Motor neuron (in vitro differentiated cells): ENCODE measurements at regions not wholly inside any gene's neighbourhood (a gene's known extent, or its start where the extent isn't known, plus 50 kb on each side); places are given as distances from the start of the nearest gene placed in this dataset.
"Not testable (repeated sequence)": the region's sequence is repeated elsewhere in the genome, so short reads cannot be mapped to it uniquely, and the experiment has no call there.

Experiments used
- ATAC-seq, 8 experiments: fragments of 200-7000 bp; cut with Tn5 transposase; replicated peaks in 6 of 8; 2 replicates each; pipeline ENCODE4 v1.8.0; 2021; ENCODE audit warnings: mild to moderate bottlenecking in 8 of 8, moderate library complexity in 8 of 8
- H3K27ac ChIP-seq, 2 donors: fragments of 250-450 bp; sonication (Bioruptor Pico); 2 replicates each; pipeline ENCODE4 v1.9.0; 2021; ENCODE audit warnings: antibody characterized with exemption in 2 of 2, mild to moderate bottlenecking in 2 of 2, moderate library complexity in 1 of 2
- H3K4me1 ChIP-seq, 2 donors: fragments of 250-450 bp; sonication (Bioruptor Pico); replicated peaks in 1 of 2; 2 replicates each; pipeline ENCODE4 v1.6.1; 2021; ENCODE audit warnings: antibody characterized with exemption in 2 of 2, mild to moderate bottlenecking in 2 of 2, moderate library complexity in 1 of 2
- H3K4me3 ChIP-seq, 5 donors: fragments of 250-450 bp; sonication (Bioruptor Pico); 2 replicates each; pipeline ENCODE4 v1.9.0; 2021; ENCODE audit warnings: antibody characterized with exemption in 5 of 5, mild to moderate bottlenecking in 5 of 5, moderate library complexity in 4 of 5
- WGBS, 10 experiments: fragments of 450-650 bp; shearing (Covaris generic); methylation state at CpG; one replicate each; pipeline ENCODE4 v1.0.0; 2022; 5-methylcytosine and 5-hydroxymethylcytosine counted together
- in situ Hi-C, 9 experiments: fragments of 400-800 bp; cut with MboI; loops; one replicate each; pipeline ENCODE4 v1.15.0; 2021; ENCODE audit warnings: low sequenced_read_pairs in 9 of 9, low pct_unique_long_range_greater_than_20kb in 2 of 9; ENCODE audit not compliant: unreplicated experiment in 9 of 9

GRCh38 chr5:62208218-62208852, 97.7 kb upstream of the KIF2A start:
- WGBS, 10 experiments, result 5 to 73% (median 41%) methylated on average over 3 to 10 of the region's 10 CpGs
- Histone ChIP-seq H3K4me3 (no peak overlapping the region), H3K4me1 (no peaks in the 10 kb centered on the region), H3K27ac (no peak overlapping the region)
- in situ Hi-C loops, result loop anchor here in 2 of 9 experiments (25.0 kb wide), 1 partner anchor 154 kb away; no protein-coding TSS in a partner anchor
- peak in 1 of 8 experiments; percentile 45 for ATAC-seq

GRCh38 chr5:62211405-62211804, 94.6 kb upstream of the KIF2A start:
- in situ Hi-C loops, result loop anchor here in 2 of 9 experiments (25.0 kb wide), 1 partner anchor 151 kb away; no protein-coding TSS in a partner anchor
- H3K4me3 ChIP-seq, result no peak overlapping the region
- 0 to 80% (median 71%) methylated on average over 1 of the region's 2 CpGs; no CpG with 5 or more reads in 5 of the 10 experiments for WGBS, 10 experiments
- H3K4me1 ChIP-seq, result no peaks in the 10 kb centered on the region
- no peak for ATAC-seq
- H3K27ac ChIP-seq, result no peak overlapping the region

GRCh38 chr5:62212648-62213047, 93.4 kb upstream of the KIF2A start:
- no peak for ATAC-seq
- in situ Hi-C loops, result loop anchor here in 2 of 9 experiments (25.0 kb wide), 1 partner anchor 150 kb away; no protein-coding TSS in a partner anchor

GRCh38 chr5:62214701-62215100, 91.3 kb upstream of the KIF2A start:
- Histone ChIP-seq H3K27ac (no peak overlapping the region), H3K4me1 (no peaks in the 10 kb centered on the region), H3K4me3 (no peak overlapping the region)
- 0 to 100% (median 88%) methylated on average over 2 of the region's 2 CpGs; no CpG with 5 or more reads in 4 of the 10 experiments for WGBS, 10 experiments
- ATAC-seq, result peak in 2 of 8 experiments; percentile 21 to 24
- in situ Hi-C loops, result loop anchor here in 2 of 9 experiments (25.0 kb wide), 1 partner anchor 148 kb away; no protein-coding TSS in a partner anchor

More at GRCh38 chr5:62212648-62213047, 93.4 kb upstream of the KIF2A start:
- WGBS, 10 experiments, result 20 to 100% (median 91%) methylated on average over 2 to 3 of the region's 3 CpGs; no CpG with 5 or more reads in 2 of the 10 experiments
- no peak overlapping the region for H3K4me3 ChIP-seq
- no peak overlapping the region for H3K27ac ChIP-seq
- H3K4me1 ChIP-seq, result no peaks in the 10 kb centered on the region

GRCh38 chr5:62216603-62217002, 89.4 kb upstream of the KIF2A start:
- 0% methylated on average over 1 to 2 of the region's 5 CpGs; no CpG with 5 or more reads in 7 of the 10 experiments for WGBS, 10 experiments
- H3K27ac ChIP-seq, H3K4me1 ChIP-seq, ATAC-seq, H3K4me3 ChIP-seq: not testable (repeated sequence)
- in situ Hi-C loops, result loop anchor here in 2 of 9 experiments (25.0 kb wide), 1 partner anchor 146 kb away; no protein-coding TSS in a partner anchor

GRCh38 chr5:62217095-62217494, 88.9 kb upstream of the KIF2A start:
- ATAC-seq, H3K4me3 ChIP-seq, H3K4me1 ChIP-seq, H3K27ac ChIP-seq: not testable (repeated sequence)
- in situ Hi-C loops, result loop anchor here in 2 of 9 experiments (25.0 kb wide), 1 partner anchor 145 kb away; no protein-coding TSS in a partner anchor
- 20 to 40% methylated on average over 1 of the region's 1 CpG; no CpG with 5 or more reads in 8 of the 10 experiments for WGBS, 10 experiments

- ATAC-seq, H3K27ac ChIP-seq, H3K4me3 ChIP-seq, H3K4me1 ChIP-seq: not testable (repeated sequence)
- 67% methylated on average over 1 of the region's 3 CpGs; no CpG with 5 or more reads in 9 of the 10 experiments for WGBS, 10 experiments
- in situ Hi-C loops, result loop anchor here in 2 of 9 experiments (25.0 kb wide), 1 partner anchor 143 kb away; no protein-coding TSS in a partner anchor
Measured at GRCh38 chr5:62218860-62219259, 87.1 kb upstream of the KIF2A start.

- not testable (repeated sequence) for H3K4me1 ChIP-seq, H3K27ac ChIP-seq, H3K4me3 ChIP-seq, ATAC-seq
- 8 to 100% (median 67%) methylated on average over 1 to 4 of the region's 5 CpGs; no CpG with 5 or more reads in 3 of the 10 experiments for WGBS, 10 experiments
- in situ Hi-C loops, result loop anchor here in 2 of 9 experiments (25.0 kb wide), 1 partner anchor 140 kb away; no protein-coding TSS in a partner anchor
Measured at GRCh38 chr5:62221881-62222280, 84.1 kb upstream of the KIF2A start.

- in situ Hi-C loops, result loop anchor here in 2 of 9 experiments (25.0 kb wide), 1 partner anchor 140 kb away; no protein-coding TSS in a partner anchor
- not testable (repeated sequence) for H3K4me3 ChIP-seq, H3K4me1 ChIP-seq, ATAC-seq, H3K27ac ChIP-seq
- WGBS, 10 experiments, result 17 to 100% methylated on average over 1 of the region's 2 CpGs; no CpG with 5 or more reads in 8 of the 10 experiments
Measured at GRCh38 chr5:62222305-62222704, 83.7 kb upstream of the KIF2A start.

- in situ Hi-C loops, result loop anchor here in 2 of 9 experiments (25.0 kb wide), 1 partner anchor 139 kb away; no protein-coding TSS in a partner anchor
- WGBS, 10 experiments, result 0% methylated on average over 2 of the region's 9 CpGs; no CpG with 5 or more reads in 8 of the 10 experiments
- H3K4me3 ChIP-seq, result not testable (repeated sequence)
Measured at GRCh38 chr5:62223312-62223670, 82.7 kb upstream of the KIF2A start.

GRCh38 chr5:62224987-62225601, 80.9 kb upstream of the KIF2A start:
- in situ Hi-C loops, result loop anchor here in 3 of 9 experiments (25.0 kb wide), 2 partner anchors 112 to 137 kb away; no protein-coding TSS in a partner anchor

More at GRCh38 chr5:62223312-62223670, 82.7 kb upstream of the KIF2A start:
- peak; percentile 95 to 100 (median 100) for ATAC-seq
- not testable (repeated sequence) for H3K27ac ChIP-seq, H3K4me1 ChIP-seq

GRCh38 chr5:62230876-62231388, 75.1 kb upstream of the KIF2A start:
- not testable (repeated sequence) for H3K4me1 ChIP-seq, ATAC-seq, H3K27ac ChIP-seq, H3K4me3 ChIP-seq
- WGBS, 10 experiments, result 60% methylated on average over 1 of the region's 3 CpGs; no CpG with 5 or more reads in 9 of the 10 experiments
- in situ Hi-C loops, result loop anchor here in 1 of 9 experiments (25.0 kb wide), 1 partner anchor 106 kb away; no protein-coding TSS in a partner anchor

More at GRCh38 chr5:62224987-62225601, 80.9 kb upstream of the KIF2A start:
- not testable (repeated sequence) for H3K4me1 ChIP-seq, H3K27ac ChIP-seq, ATAC-seq, H3K4me3 ChIP-seq
- 47 to 100% (median 82%) methylated on average over 1 to 4 of the region's 7 CpGs; no CpG with 5 or more reads in 3 of the 10 experiments for WGBS, 10 experiments
